Spleen (tissue), 7 donors: ENCODE measurements at regions not wholly inside any gene's neighbourhood (a gene's known extent, or its start where the extent isn't known, plus 50 kb on each side); places are given as distances from the start of the nearest gene placed in this dataset.

Source experiments
- CTCF ChIP-seq, 11 experiments: fragments of 200-600 bp in 7 of 11; fragments of 450-650 bp in 4 of 11; sonication (generic) in 4 of 11; IDR thresholded peaks in 8 of 11; conservative IDR thresholded peaks in 3 of 11; 1 replicate in 7 of 11; 2 replicates in 4 of 11; pipeline versions ENCODE4 v1.4.0 to v1.8.0; 2016 to 2021; ENCODE audit warnings: antibody characterized with exemption in 11 of 11, inconsistent platforms in 4 of 11, mild to moderate bottlenecking in 1 of 11
- POLR2A ChIP-seq, 3 donors: fragments of 450-650 bp; IDR thresholded peaks; one replicate each; pipeline ENCODE4 v1.5.1; 2017; ENCODE audit warnings: antibody characterized with exemption in 3 of 3, mild to moderate bottlenecking in 1 of 3
- donor health status: DM: no; HTN: no; CAD: no; lungs with moderate emphysema.
- donor health status: DM: no; HTN: no; CAD: no.
- donor health status: DM: no; HTN: no; CAD: no.

- TF ChIP-seq POLR2A (IDR thresholded peaks at IDR 0.05) = no peak
- no peak for TF ChIP-seq CTCF (IDR thresholded peaks at IDR 0.05 in 8 of 11, conservative IDR thresholded peaks at IDR 0.05 in 3 of 11)
These were observed 1001.6 kb upstream of the CDH8 start for GRCh38 chr16:63037761-63038396.
